MCF 10A (cell line): ENCODE measurements at regions not wholly inside any gene's neighbourhood (a gene's known extent, or its start where the extent isn't known, plus 50 kb on each side); places are given as distances from the start of the nearest gene placed in this dataset.
A peak's percentile ranks its signal among the peaks of the same experiment; 100 is the strongest.

Experiments
- BruUV-seq: library from RNA; stranded (reverse); fragments of 400-500 nt; replicated peaks from 2 replicates; lab custom pipeline; 2021; lab: Mats Ljungman, UMichigan
- CTCF ChIA-PET: fragments of 300-600 bp; sonication (Branson Sonifier 250); formaldehyde crosslinking; extraction: SDS; loops from one replicate; lab custom pipeline; 2021; ENCODE audit warnings: antibody characterized with exemption, inconsistent platforms; lab: Yijun Ruan, JAX
- POLR2A ChIA-PET: fragments of 300-600, 350-650 bp; sonication (Branson Sonifier 250); formaldehyde crosslinking; extraction: SDS; loops from one replicate; lab custom pipeline; 2020; ENCODE audit warnings: antibody characterized with exemption, inconsistent platforms; lab: Yijun Ruan, JAX
- DNase-seq: peaks from one replicate; pipeline ENCODE4 v3.0.0-alpha.2; 2018; ENCODE audit not compliant: unreplicated experiment
- H3K27ac Mint-ChIP-seq: one replicate; pipeline ENCODE4 v1.8.0; 2022; ENCODE audit warnings: mild to moderate bottlenecking, low read depth, mixed read lengths; ENCODE audit not compliant: unreplicated experiment
- H3K27me3 Mint-ChIP-seq: one replicate; pipeline ENCODE4 v1.8.0; 2022; ENCODE audit warnings: mixed read lengths; ENCODE audit not compliant: insufficient read depth, unreplicated experiment
- H3K36me3 Mint-ChIP-seq: one replicate; pipeline ENCODE4 v1.8.0; 2022; ENCODE audit warnings: mild to moderate bottlenecking, moderate library complexity, mixed read lengths; ENCODE audit not compliant: insufficient read depth, unreplicated experiment
- H3K4me1 Mint-ChIP-seq: one replicate; pipeline ENCODE4 v1.8.0; 2022; ENCODE audit warnings: mixed read lengths; ENCODE audit not compliant: insufficient read depth, unreplicated experiment
- H3K4me3 Mint-ChIP-seq: one replicate; pipeline ENCODE4 v1.8.0; 2022; ENCODE audit warnings: mild to moderate bottlenecking, moderate library complexity, mixed read lengths; ENCODE audit not compliant: unreplicated experiment
- H3K9me3 Mint-ChIP-seq: one replicate; pipeline ENCODE4 v1.8.0; 2022; ENCODE audit warnings: mixed read lengths; ENCODE audit not compliant: unreplicated experiment
- CTCF ChIP-seq: fragments of 200-600 bp; IDR thresholded peaks from one replicate; pipeline ENCODE4 v1.8.0; 2022; ENCODE audit warnings: antibody characterized with exemption, mild to moderate bottlenecking; ENCODE audit not compliant: unreplicated experiment
- intact Hi-C: fragments of 100-400 bp; cut with micrococcal nuclease; formaldehyde crosslinking; loops from 2 replicates; pipeline ENCODE4 v1.14.1; 2022

DNA sequence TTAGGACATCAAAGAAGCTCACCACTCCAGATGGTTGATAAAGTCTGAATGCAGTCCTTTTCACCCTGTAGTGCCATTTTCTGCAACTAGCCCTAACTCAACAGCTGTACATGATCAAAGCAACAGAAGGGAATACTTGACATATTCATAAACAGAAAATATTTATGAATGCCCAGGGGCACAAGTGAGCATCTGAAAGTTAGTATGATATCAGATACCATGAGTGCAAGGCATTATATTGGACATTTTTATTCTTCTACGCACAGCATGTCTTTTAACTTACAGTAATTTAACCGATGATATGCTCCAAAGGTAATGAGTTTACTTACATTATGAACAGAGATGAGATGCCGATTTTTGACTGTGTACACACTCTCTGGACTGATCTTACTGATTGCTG lies 142.0 kb downstream of the MCHR2 start:
- DNase-seq = no peak
- ChIA-PET POLR2A (no interaction called here), CTCF (interaction anchor here (2.3 kb wide), 1 partner anchor 16 kb away, joined by 10 read pairs; no protein-coding TSS in a partner anchor)
- Mint-ChIP-seq H3K4me1 (no peaks in the 10 kb centered on the region), H3K27ac (no peak overlapping the region), H3K9me3 (peaks cover 7% of the 10 kb centered on the region), H3K4me3 (no peak overlapping the region), H3K36me3 (peaks cover 6% of the 10 kb centered on the region), H3K27me3 (no peaks in the 10 kb centered on the region)
- no TSS peak for BruUV-seq
- intact Hi-C loops = no loop called here
- no peak for TF ChIP-seq CTCF

DNA sequence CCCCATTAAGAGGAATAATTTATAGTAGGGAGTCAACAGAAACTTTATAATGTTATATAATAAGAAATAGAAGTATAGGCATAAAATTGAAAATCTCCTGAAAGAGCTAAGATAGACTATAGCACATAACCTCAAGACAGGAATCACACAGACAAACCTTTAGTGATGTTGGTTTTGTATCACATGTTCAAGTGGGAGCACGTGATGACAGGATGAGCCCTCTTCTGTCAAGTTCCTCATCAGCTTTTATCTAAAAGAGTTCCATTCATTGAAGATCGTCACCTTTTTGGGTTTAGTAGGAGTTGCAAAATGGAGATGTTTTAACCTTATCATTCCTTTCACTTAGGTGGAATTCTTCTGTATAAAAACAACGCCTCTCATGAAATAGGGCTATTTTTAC lies 127.0 kb downstream of the MCHR2 start:
- DNase-seq = no peak
- Mint-ChIP-seq H3K27me3 (peaks cover 13% of the 10 kb centered on the region), H3K36me3 (no peaks in the 10 kb centered on the region), H3K27ac (no peak overlapping the region), H3K4me3 (no peak overlapping the region), H3K9me3 (no peaks in the 10 kb centered on the region), H3K4me1 (no peaks in the 10 kb centered on the region)
- ChIA-PET POLR2A (interaction anchor here (0.9 to 1.0 kb wide), 2 partner anchors 17 to 231 kb away, joined by 3 read pairs; no protein-coding TSS in a partner anchor), CTCF (interaction anchor here (0.9 to 5.9 kb wide), 19 partner anchors 11 to 798 kb away, joined by 3 to 174 read pairs (median 8); no protein-coding TSS in a partner anchor)
- intact Hi-C loops = loop anchor here (5.0 to 10.0 kb wide), 2 partner anchors 610 to 798 kb away; no protein-coding TSS in a partner anchor
- no peak for TF ChIP-seq CTCF
- no TSS peak for BruUV-seq

GRCh38 chr6:99868074-99868702 lies 125.8 kb downstream of the MCHR2 start:
- Mint-ChIP-seq H3K27ac (no peak overlapping the region), H3K9me3 (no peaks in the 10 kb centered on the region), H3K4me1 (no peaks in the 10 kb centered on the region), H3K36me3 (no peaks in the 10 kb centered on the region), H3K27me3 (peaks cover 13% of the 10 kb centered on the region), H3K4me3 (no peak overlapping the region)
- no TSS peak for BruUV-seq
- POLR2A ChIA-PET = interaction anchor here (1.0 kb wide), 1 partner anchor 230 kb away, joined by 3 read pairs; no protein-coding TSS in a partner anchor
- DNase-seq = peak; percentile 85
- TF ChIP-seq CTCF = peak; percentile 86
- CTCF ChIA-PET = interaction anchor here (0.5 to 5.9 kb wide), 86 partner anchors 9 to 1350 kb away, joined by 3 to 174 read pairs (median 4); no protein-coding TSS in a partner anchor
- intact Hi-C loops = loop anchor here (1.0 to 10.0 kb wide), 5 partner anchors 37 to 797 kb away; no protein-coding TSS in a partner anchor
